ENCODE measurements at regions not wholly inside any gene's neighbourhood (a gene's known extent, or its start where the extent isn't known, plus 50 kb on each side); places are given as distances from the start of the nearest gene placed in this dataset.

GRCh38 chr5:129384736-129385135, 75.4 kb upstream of the ADAMTS19 start:
- no peak for TF ChIP-seq CTCF (IDR thresholded peaks at IDR 0.05)
- H3K27ac ChIP-seq (ENCODE audit: low read depth in 1 of 2, low read length in 2 of 2): no peak overlapping the region
- no peaks in the 10 kb centered on the region for H4K20me1 ChIP-seq (ENCODE audit: insufficient read depth, low read length)
- no peak for DNase-seq
- H3K4me2 ChIP-seq (replicated peaks; ENCODE audit: extremely low read depth, low read length, poor library complexity, severe bottlenecking): no peak overlapping the region
- Mint-ChIP-seq H3K36me3 (no peaks in the 10 kb centered on the region), H3K4me1 (no peaks in the 10 kb centered on the region), H3K4me3 (no peak overlapping the region), H3K27ac (no peak overlapping the region), H3K27me3 (ENCODE audit: low read depth in 3 of 3) (no peaks in the 10 kb centered on the region), H3K9me3 (peaks cover 0 to 3% (median 0%) of the 10 kb centered on the region in 7 donors)
- no peak overlapping the region for H2AFZ ChIP-seq (ENCODE audit: insufficient read depth, low read depth, low read length, poor library complexity, severe bottlenecking)
- WGBS (ENCODE audit: insufficient coverage): no CpG with 5 or more reads among the region's 1 CpG
- no peaks in the 10 kb centered on the region for H3K36me3 ChIP-seq (replicated peaks in 1 of 2; ENCODE audit: control insufficient read depth in 1 of 2, insufficient read depth in 2 of 2, low read length in 2 of 2)
- H3K9ac ChIP-seq (ENCODE audit: insufficient read depth, low read length, poor library complexity, severe bottlenecking): no peak overlapping the region
- intact Hi-C loops (cut with micrococcal nuclease): no loop called here
- no peak overlapping the region for H3K4me3 ChIP-seq (replicated peaks in 1 of 3; ENCODE audit: low read depth in 2 of 3, low read length in 3 of 3)
- no peaks in the 10 kb centered on the region for H3K9me3 ChIP-seq (replicated peaks in 1 of 2; ENCODE audit: control insufficient read depth in 1 of 2, insufficient read depth in 1 of 2, low read length in 2 of 2)
- H3K4me1 ChIP-seq (ENCODE audit: control insufficient read depth in 1 of 2, insufficient read depth in 2 of 2, low read length in 2 of 2): no peaks in the 10 kb centered on the region
- no peaks in the 10 kb centered on the region for H3K27me3 ChIP-seq (ENCODE audit: control insufficient read depth in 2 of 2, insufficient read depth in 2 of 2, low read length in 2 of 2)
- H3K79me2 ChIP-seq (ENCODE audit: insufficient read depth, low read length): no peaks in the 10 kb centered on the region

GRCh38 chr5:129387944-129388343, 72.2 kb upstream of the ADAMTS19 start:
- Histone ChIP-seq H4K20me1 (ENCODE audit: insufficient read depth, low read length) (no peaks in the 10 kb centered on the region), H3K4me2 (replicated peaks; ENCODE audit: extremely low read depth, low read length, poor library complexity, severe bottlenecking) (no peak overlapping the region), H3K9ac (ENCODE audit: insufficient read depth, low read length, poor library complexity, severe bottlenecking) (no peak overlapping the region), H3K4me1 (ENCODE audit: control insufficient read depth in 1 of 2, insufficient read depth in 2 of 2, low read length in 2 of 2) (no peaks in the 10 kb centered on the region), H3K9me3 (replicated peaks in 1 of 2; ENCODE audit: control insufficient read depth in 1 of 2, insufficient read depth in 1 of 2, low read length in 2 of 2) (no peaks in the 10 kb centered on the region), H2AFZ (ENCODE audit: insufficient read depth, low read depth, low read length, poor library complexity, severe bottlenecking) (no peak overlapping the region), H3K27me3 (ENCODE audit: control insufficient read depth in 2 of 2, insufficient read depth in 2 of 2, low read length in 2 of 2) (no peaks in the 10 kb centered on the region), H3K36me3 (replicated peaks in 1 of 2; ENCODE audit: control insufficient read depth in 1 of 2, insufficient read depth in 2 of 2, low read length in 2 of 2) (no peaks in the 10 kb centered on the region), H3K79me2 (ENCODE audit: insufficient read depth, low read length) (no peaks in the 10 kb centered on the region), H3K4me3 (replicated peaks in 1 of 3; ENCODE audit: low read depth in 2 of 3, low read length in 3 of 3) (no peak overlapping the region), H3K27ac (ENCODE audit: low read depth in 1 of 2, low read length in 2 of 2) (no peak overlapping the region)
- intact Hi-C loops (cut with micrococcal nuclease): no loop called here
- no peaks in the 10 kb centered on the region for H3K27me3 Mint-ChIP-seq (ENCODE audit: low read depth in 3 of 3)
- no peaks in the 10 kb centered on the region for H3K4me1 Mint-ChIP-seq
- no peak overlapping the region for H3K4me3 Mint-ChIP-seq
- WGBS (ENCODE audit: insufficient coverage): no CpG with 5 or more reads among the region's 2 CpGs
- DNase-seq: no peak
- no peaks in the 10 kb centered on the region for H3K36me3 Mint-ChIP-seq
- no peak overlapping the region for H3K27ac Mint-ChIP-seq
- peaks cover 0 to 3% (median 0%) of the 10 kb centered on the region in 7 donors for H3K9me3 Mint-ChIP-seq
- no peak for TF ChIP-seq CTCF (IDR thresholded peaks at IDR 0.05)
